WTC11 (cell line): ENCODE measurements at regions not wholly inside any gene's neighbourhood (a gene's known extent, or its start where the extent isn't known, plus 50 kb on each side); places are given as distances from the start of the nearest gene placed in this dataset.

Experiments
- ATAC-seq: fragments of 200-7000 bp; cut with Tn5 transposase; 2 replicates; pipeline ENCODE4 v1.10.0; 2021; ENCODE audit warnings: mild to moderate bottlenecking, moderate library complexity
- CTCF ChIA-PET: fragments of 300-600 bp; sonication (Branson Sonifier 250); formaldehyde crosslinking; loops from one replicate; lab custom pipeline; 2021; ENCODE audit warnings: antibody characterized with exemption; lab: Charles Lee
- POLR2A ChIA-PET: fragments of 350-600 bp; sonication (Branson Sonifier 250); formaldehyde crosslinking; loops from one replicate; lab custom pipeline; 2021; ENCODE audit warnings: antibody characterized with exemption; lab: Charles Lee
- DNase-seq: peaks from one replicate; pipeline ENCODE4 v3.0.0; 2021; ENCODE audit warnings: low spot score
- H3K27ac Mint-ChIP-seq: 2 replicates; pipeline ENCODE4 v1.8.0; 2021; ENCODE audit warnings: mixed read lengths
- H3K27me3 Mint-ChIP-seq: 2 replicates; pipeline ENCODE4 v1.8.0; 2021; ENCODE audit warnings: low read depth, mild to moderate bottlenecking, moderate library complexity, mixed read lengths
- H3K36me3 Mint-ChIP-seq: 2 replicates; pipeline ENCODE4 v1.8.0; 2021; ENCODE audit warnings: mixed read lengths
- H3K4me1 Mint-ChIP-seq: 2 replicates; pipeline ENCODE4 v1.8.0; 2022; ENCODE audit warnings: mixed read lengths
- H3K4me3 Mint-ChIP-seq: 2 replicates; pipeline ENCODE4 v1.8.0; 2021; ENCODE audit warnings: mild to moderate bottlenecking, moderate library complexity, mixed read lengths
- H3K9me3 Mint-ChIP-seq: 2 replicates; pipeline ENCODE4 v1.8.0; 2021; ENCODE audit warnings: mixed read lengths
- CDX4 ChIP-seq: fragments of 250-450 bp; sonication (Bioruptor Pico); IDR thresholded peaks from 2 replicates; pipeline ENCODE4 v1.9.0; 2021; ENCODE audit warnings: moderate library complexity, mild to moderate bottlenecking, inconsistent platforms, borderline replicate concordance
- CREB1 ChIP-seq: sonication (generic); formaldehyde crosslinking; IDR thresholded peaks from 2 replicates; pipeline ENCODE4 v1.8.0; 2023; ENCODE audit warnings: mild to moderate bottlenecking, missing genetic modification reagents
- CREM ChIP-seq: sonication (generic); formaldehyde crosslinking; IDR thresholded peaks from 2 replicates; pipeline ENCODE4 v1.8.1; 2022; ENCODE audit warnings: mild to moderate bottlenecking, missing genetic modification reagents, moderate library complexity
- CTCF ChIP-seq: fragments of 200-600 bp; IDR thresholded peaks from 2 replicates; pipeline ENCODE4 v1.8.0; 2022; ENCODE audit warnings: antibody characterized with exemption
- EMX1 ChIP-seq: fragments of 250-450 bp; sonication (Bioruptor Pico); IDR thresholded peaks from 2 replicates; pipeline ENCODE4 v1.8.0; 2021; ENCODE audit warnings: mild to moderate bottlenecking
- GTF2I ChIP-seq: fragments of 250-450 bp; sonication (Bioruptor Pico); conservative IDR thresholded peaks from 2 replicates; pipeline ENCODE4 v1.4.0; 2021; ENCODE audit warnings: mild to moderate bottlenecking
- IRF2 ChIP-seq: sonication (generic); formaldehyde crosslinking; IDR thresholded peaks from 2 replicates; pipeline ENCODE4 v1.8.0; 2022; ENCODE audit warnings: low read depth, missing genetic modification reagents, borderline replicate concordance
- JAZF1 ChIP-seq: fragments of 250-450 bp; sonication (Bioruptor Pico); IDR thresholded peaks from 2 replicates; pipeline ENCODE4 v1.9.0; 2021; ENCODE audit warnings: moderate library complexity, mild to moderate bottlenecking, inconsistent platforms
- NFATC4 ChIP-seq: fragments of 250-450 bp; sonication (Bioruptor Pico); IDR thresholded peaks from 2 replicates; pipeline ENCODE4 v1.9.0; 2021; ENCODE audit warnings: mild to moderate bottlenecking
- NFYB ChIP-seq: sonication (generic); formaldehyde crosslinking; conservative IDR thresholded peaks from 2 replicates; pipeline ENCODE4 v1.8.0; 2022; ENCODE audit warnings: low read depth, missing genetic modification reagents
- NR1H2 ChIP-seq: sonication (generic); formaldehyde crosslinking; IDR thresholded peaks from 2 replicates; pipeline ENCODE4 v1.9.0; 2021; ENCODE audit warnings: mild to moderate bottlenecking, moderate library complexity, missing genetic modification reagents
- OVOL2 ChIP-seq: fragments of 250-450 bp; sonication (Bioruptor Pico); IDR thresholded peaks from 2 replicates; pipeline ENCODE4 v1.9.0; 2021; ENCODE audit warnings: mild to moderate bottlenecking, borderline replicate concordance
- SMAD3 ChIP-seq: sonication (generic); formaldehyde crosslinking; IDR thresholded peaks from 2 replicates; pipeline ENCODE4 v1.8.0; 2022; ENCODE audit warnings: missing genetic modification reagents, mild to moderate bottlenecking, borderline replicate concordance
- ZNF121 ChIP-seq: sonication (generic); formaldehyde crosslinking; IDR thresholded peaks from 2 replicates; pipeline ENCODE4 v1.8.0; 2023; ENCODE audit warnings: missing genetic modification reagents
- ZNF232 ChIP-seq: sonication (generic); formaldehyde crosslinking; IDR thresholded peaks from 2 replicates; pipeline ENCODE4 v1.8.0; 2022; ENCODE audit warnings: mild to moderate bottlenecking, missing genetic modification reagents
- ZNF416 ChIP-seq: fragments of 250-450 bp; sonication (Bioruptor Pico); IDR thresholded peaks from 2 replicates; pipeline ENCODE4 v1.9.0; 2021; ENCODE audit warnings: mild to moderate bottlenecking, inconsistent platforms
- TF ChIP-seq, protein P1 (sequence below): sonication (generic); formaldehyde crosslinking; IDR thresholded peaks from 2 replicates; pipeline ENCODE4 v1.8.1; 2023; ENCODE audit warnings: mild to moderate bottlenecking, missing genetic modification reagents
- TF ChIP-seq, protein P2 (sequence below): sonication (generic); formaldehyde crosslinking; IDR thresholded peaks from 2 replicates; pipeline ENCODE4 v1.8.1; 2022; ENCODE audit warnings: mild to moderate bottlenecking, missing genetic modification reagents, moderate library complexity, borderline replicate concordance
- TF ChIP-seq, protein P3 (sequence below): fragments of 250-450 bp; sonication (Bioruptor Pico); conservative IDR thresholded peaks from 2 replicates; pipeline ENCODE4 v1.9.0; 2021; ENCODE audit warnings: mild to moderate bottlenecking
- TF ChIP-seq, protein P4 (sequence below): sonication (generic); formaldehyde crosslinking; IDR thresholded peaks from 2 replicates; pipeline ENCODE4 v1.8.1; 2022; ENCODE audit warnings: mild to moderate bottlenecking, moderate library complexity, missing genetic modification reagents

DNA sequence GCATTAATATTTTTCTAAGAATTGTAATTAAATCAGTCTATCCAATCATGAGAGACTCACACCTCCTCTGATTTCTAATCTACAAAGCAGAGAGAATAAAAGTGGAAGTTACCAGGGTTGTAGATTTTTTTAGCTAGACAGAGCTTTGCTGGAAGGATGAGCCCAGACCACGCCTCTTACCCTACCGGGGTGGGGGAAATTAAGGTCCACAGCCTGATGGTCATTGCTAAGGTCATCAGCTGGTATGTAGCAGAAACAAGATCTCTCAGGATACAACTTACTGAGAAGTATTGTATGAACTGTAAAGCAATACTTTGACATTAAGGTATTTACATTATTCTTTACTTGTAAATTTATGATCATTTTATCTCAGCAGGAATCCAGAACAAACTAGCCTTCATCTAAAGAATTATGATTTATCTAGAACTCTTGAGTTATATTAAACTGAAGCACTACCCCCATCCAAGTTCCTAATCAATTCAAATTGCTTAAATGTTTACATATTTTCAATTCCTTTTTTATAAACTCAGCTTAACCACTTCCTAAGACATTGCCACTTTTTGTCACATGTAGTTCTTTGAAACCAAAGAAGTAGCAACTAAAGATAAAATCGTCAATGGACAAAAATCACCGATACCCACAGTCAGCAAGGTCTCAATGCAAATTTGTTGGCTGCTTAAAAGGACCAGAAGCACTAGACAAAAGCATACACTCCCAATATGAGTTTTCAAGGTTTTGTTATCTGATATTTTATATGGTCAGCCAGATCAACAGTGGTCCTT lies 225.8 kb upstream of the DAPK1 start:
- TF ChIP-seq CDX4 (CRISPR knock-in tag) (no peak), NFATC4 (CRISPR knock-in tag) (no peak), CREM (CRISPR knock-in tag) (no peak), ZNF121 (CRISPR knock-in tag) (no peak), ZNF416 (no peak), GTF2I (CRISPR knock-in tag) (no peak), EMX1 (no peak), CTCF (no peak), NR1H2 (CRISPR knock-in tag) (no peak), JAZF1 (no peak), SMAD3 (CRISPR knock-in tag) (no peak), NFYB (CRISPR knock-in tag) (no peak), ZNF232 (CRISPR knock-in tag) (no peak), IRF2 (no peak), OVOL2 (CRISPR knock-in tag) (no peak), CREB1 (CRISPR knock-in tag) (no peak)
- TF ChIP-seq, protein P1, sequence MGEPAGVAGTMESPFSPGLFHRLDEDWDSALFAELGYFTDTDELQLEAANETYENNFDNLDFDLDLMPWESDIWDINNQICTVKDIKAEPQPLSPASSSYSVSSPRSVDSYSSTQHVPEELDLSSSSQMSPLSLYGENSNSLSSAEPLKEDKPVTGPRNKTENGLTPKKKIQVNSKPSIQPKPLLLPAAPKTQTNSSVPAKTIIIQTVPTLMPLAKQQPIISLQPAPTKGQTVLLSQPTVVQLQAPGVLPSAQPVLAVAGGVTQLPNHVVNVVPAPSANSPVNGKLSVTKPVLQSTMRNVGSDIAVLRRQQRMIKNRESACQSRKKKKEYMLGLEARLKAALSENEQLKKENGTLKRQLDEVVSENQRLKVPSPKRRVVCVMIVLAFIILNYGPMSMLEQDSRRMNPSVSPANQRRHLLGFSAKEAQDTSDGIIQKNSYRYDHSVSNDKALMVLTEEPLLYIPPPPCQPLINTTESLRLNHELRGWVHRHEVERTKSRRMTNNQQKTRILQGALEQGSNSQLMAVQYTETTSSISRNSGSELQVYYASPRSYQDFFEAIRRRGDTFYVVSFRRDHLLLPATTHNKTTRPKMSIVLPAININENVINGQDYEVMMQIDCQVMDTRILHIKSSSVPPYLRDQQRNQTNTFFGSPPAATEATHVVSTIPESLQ (CRISPR knock-in tag): no peak
- TF ChIP-seq, protein P2, sequence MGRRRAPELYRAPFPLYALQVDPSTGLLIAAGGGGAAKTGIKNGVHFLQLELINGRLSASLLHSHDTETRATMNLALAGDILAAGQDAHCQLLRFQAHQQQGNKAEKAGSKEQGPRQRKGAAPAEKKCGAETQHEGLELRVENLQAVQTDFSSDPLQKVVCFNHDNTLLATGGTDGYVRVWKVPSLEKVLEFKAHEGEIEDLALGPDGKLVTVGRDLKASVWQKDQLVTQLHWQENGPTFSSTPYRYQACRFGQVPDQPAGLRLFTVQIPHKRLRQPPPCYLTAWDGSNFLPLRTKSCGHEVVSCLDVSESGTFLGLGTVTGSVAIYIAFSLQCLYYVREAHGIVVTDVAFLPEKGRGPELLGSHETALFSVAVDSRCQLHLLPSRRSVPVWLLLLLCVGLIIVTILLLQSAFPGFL: no peak
- TF ChIP-seq, protein P3, sequence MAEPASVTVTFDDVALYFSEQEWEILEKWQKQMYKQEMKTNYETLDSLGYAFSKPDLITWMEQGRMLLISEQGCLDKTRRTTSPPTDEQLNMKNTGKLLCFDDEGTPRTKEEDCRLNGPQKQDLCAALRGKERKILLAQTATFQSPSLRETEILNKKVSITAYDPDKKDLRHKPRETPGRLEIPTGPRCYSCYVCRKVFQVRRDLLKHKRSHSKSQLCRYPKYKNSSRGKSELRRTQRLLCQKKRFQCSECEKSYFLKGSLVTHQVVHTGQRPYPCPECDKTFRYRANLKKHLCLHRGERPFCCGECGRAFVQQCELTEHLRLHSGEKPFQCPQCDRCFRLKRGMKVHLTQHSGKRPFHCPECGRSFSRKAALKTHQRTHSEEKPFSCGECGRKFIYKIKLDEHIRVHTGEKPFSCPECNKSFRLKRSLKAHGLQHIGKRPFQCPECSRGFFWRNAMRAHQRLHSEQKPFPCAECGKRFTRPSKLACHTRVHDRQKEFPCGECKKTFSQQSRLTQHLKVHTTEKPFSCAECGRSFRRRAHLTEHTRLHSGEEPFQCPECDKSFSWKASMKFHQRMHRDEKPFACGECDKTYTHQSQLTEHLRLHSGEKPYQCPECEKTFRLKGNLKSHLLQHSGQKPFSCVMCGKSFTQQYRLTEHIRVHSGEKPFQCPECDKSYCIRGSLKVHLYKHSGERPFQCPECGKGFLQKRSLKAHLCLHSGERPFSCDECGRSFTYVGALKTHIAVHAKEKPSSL (CRISPR knock-in tag): no peak
- TF ChIP-seq, protein P4, sequence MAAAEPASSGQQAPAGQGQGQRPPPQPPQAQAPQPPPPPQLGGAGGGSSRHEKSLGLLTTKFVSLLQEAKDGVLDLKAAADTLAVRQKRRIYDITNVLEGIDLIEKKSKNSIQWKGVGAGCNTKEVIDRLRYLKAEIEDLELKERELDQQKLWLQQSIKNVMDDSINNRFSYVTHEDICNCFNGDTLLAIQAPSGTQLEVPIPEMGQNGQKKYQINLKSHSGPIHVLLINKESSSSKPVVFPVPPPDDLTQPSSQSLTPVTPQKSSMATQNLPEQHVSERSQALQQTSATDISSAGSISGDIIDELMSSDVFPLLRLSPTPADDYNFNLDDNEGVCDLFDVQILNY (CRISPR knock-in tag): no peak
- ATAC-seq: no peak
- Mint-ChIP-seq H3K4me3 (no peak overlapping the region), H3K27me3 (no peaks in the 10 kb centered on the region), H3K27ac (no peak overlapping the region), H3K4me1 (no peaks in the 10 kb centered on the region), H3K36me3 (no peaks in the 10 kb centered on the region), H3K9me3 (peaks cover 4% of the 10 kb centered on the region)
- ChIA-PET POLR2A (no interaction called here), CTCF (no interaction called here)
- no peak for DNase-seq
